GM18499 (cell line): ENCODE measurements at regions not wholly inside any gene's neighbourhood (a gene's known extent, or its start where the extent isn't known, plus 50 kb on each side); places are given as distances from the start of the nearest gene placed in this dataset.

Experiments
- ATAC-seq: cut with Tn5 transposase; IDR thresholded peaks from one replicate; pipeline ENCODE4 v1.9.1; 2021; ENCODE audit warnings: moderate number of reproducible peaks; ENCODE audit not compliant: insufficient read depth, unreplicated experiment

GRCh38 chr2:104027321-104027720 lies 826.6 kb upstream of the POU3F3 start:
- no peak for ATAC-seq

GRCh38 chr2:104028061-104028460 lies 825.9 kb upstream of the POU3F3 start:
- no peak for ATAC-seq

- no peak for ATAC-seq
Measured at GRCh38 chr2:104033399-104033798, 820.5 kb upstream of the POU3F3 start.

- ATAC-seq, result no peak
Measured at GRCh38 chr2:104040771-104041170, 813.1 kb upstream of the POU3F3 start.

GRCh38 chr2:104041351-104041750 lies 812.6 kb upstream of the POU3F3 start:
- ATAC-seq, result no peak

- no peak for ATAC-seq
Measured at GRCh38 chr2:104043864-104044263, 810.1 kb upstream of the POU3F3 start.

GRCh38 chr2:104045071-104045470 lies 808.8 kb upstream of the POU3F3 start:
- no peak for ATAC-seq

- no peak for ATAC-seq
Measured at GRCh38 chr2:104046466-104046865, 807.4 kb upstream of the POU3F3 start.

- ATAC-seq, result no peak
Measured at GRCh38 chr2:104047516-104047915, 806.4 kb upstream of the POU3F3 start.

GRCh38 chr2:104049438-104049837 lies 804.5 kb upstream of the POU3F3 start:
- no peak for ATAC-seq

- no peak for ATAC-seq
Measured at GRCh38 chr2:104049981-104050380, 803.9 kb upstream of the POU3F3 start.

GRCh38 chr2:104050656-104051242 lies 803.2 kb upstream of the POU3F3 start:
- no peak for ATAC-seq

GRCh38 chr2:104051766-104052165 lies 802.1 kb upstream of the POU3F3 start:
- ATAC-seq, result no peak

GRCh38 chr2:104052356-104052755 lies 801.6 kb upstream of the POU3F3 start:
- no peak for ATAC-seq

- ATAC-seq, result no peak
Measured at GRCh38 chr2:104056451-104056850, 797.5 kb upstream of the POU3F3 start.

GRCh38 chr2:104068665-104069064 lies 785.2 kb upstream of the POU3F3 start:
- ATAC-seq, result no peak

- no peak for ATAC-seq
Measured at GRCh38 chr2:104077573-104077972, 776.3 kb upstream of the POU3F3 start.

- ATAC-seq, result no peak
Measured at GRCh38 chr2:104078431-104079157, 775.3 kb upstream of the POU3F3 start.

- ATAC-seq, result no peak
Measured at GRCh38 chr2:104088745-104089144, 765.2 kb upstream of the POU3F3 start.

GRCh38 chr2:104090407-104090806 lies 763.5 kb upstream of the POU3F3 start:
- ATAC-seq, result no peak

- no peak for ATAC-seq
Measured at GRCh38 chr2:104091894-104092293, 762.0 kb upstream of the POU3F3 start.

GRCh38 chr2:104092886-104093285 lies 761.0 kb upstream of the POU3F3 start:
- no peak for ATAC-seq
